SK-N-SH treated with all-trans-retinoic acid at 6 μM for 48 hours (cell line): ENCODE measurements at regions not wholly inside any gene's neighbourhood (a gene's known extent, or its start where the extent isn't known, plus 50 kb on each side); places are given as distances from the start of the nearest gene placed in this dataset.

Experiments
- ARNTL ChIP-seq: fragments of 450-650 bp; formaldehyde crosslinking; IDR thresholded peaks from 2 replicates; pipeline ENCODE4 v1.5.0; 2020; ENCODE audit warnings: low read depth, mild to moderate bottlenecking, moderate library complexity, borderline replicate concordance
- CSDC2 ChIP-seq: fragments of 250-450 bp; sonication (Bioruptor Pico); IDR thresholded peaks from 2 replicates; pipeline ENCODE4 v1.5.0; 2020; ENCODE audit warnings: mild to moderate bottlenecking, moderate library complexity
- OSR1 ChIP-seq: fragments of 250-450 bp; sonication (Bioruptor Pico); IDR thresholded peaks from 2 replicates; pipeline ENCODE4 v1.8.0; 2022; ENCODE audit warnings: moderate library complexity, mild to moderate bottlenecking, inconsistent platforms
- SNAI2 ChIP-seq: fragments of 250-450 bp; sonication (Bioruptor Pico); IDR thresholded peaks from 2 replicates; pipeline ENCODE4 v1.5.0; 2020; ENCODE audit warnings: mild to moderate bottlenecking, moderate library complexity
- TCF4 ChIP-seq: fragments of 250-450 bp; sonication (Bioruptor Pico); IDR thresholded peaks from 2 replicates; pipeline ENCODE4 v1.8.0; 2021; ENCODE audit warnings: mild to moderate bottlenecking, moderate library complexity, borderline replicate concordance
- TOX ChIP-seq: fragments of 250-450 bp; sonication (Bioruptor Pico); IDR thresholded peaks from 2 replicates; pipeline ENCODE4 v1.8.0; 2021; ENCODE audit warnings: mild to moderate bottlenecking, moderate library complexity, borderline replicate concordance
- ZFP3 ChIP-seq: fragments of 250-450 bp; sonication (Bioruptor Pico); IDR thresholded peaks from 2 replicates; pipeline ENCODE4 v1.5.0; 2020; ENCODE audit warnings: mild to moderate bottlenecking, moderate library complexity
- ZNF565 ChIP-seq: fragments of 450-650 bp; formaldehyde crosslinking; conservative IDR thresholded peaks from 2 replicates; pipeline ENCODE4 v1.5.0; 2020; ENCODE audit warnings: low read depth, mild to moderate bottlenecking, moderate library complexity
- TF ChIP-seq, protein P1 (sequence below): fragments of 250-450 bp; sonication (Bioruptor Pico); IDR thresholded peaks from 2 replicates; pipeline ENCODE4 v1.5.1; 2020; ENCODE audit warnings: low read depth, mild to moderate bottlenecking, moderate library complexity

DNA sequence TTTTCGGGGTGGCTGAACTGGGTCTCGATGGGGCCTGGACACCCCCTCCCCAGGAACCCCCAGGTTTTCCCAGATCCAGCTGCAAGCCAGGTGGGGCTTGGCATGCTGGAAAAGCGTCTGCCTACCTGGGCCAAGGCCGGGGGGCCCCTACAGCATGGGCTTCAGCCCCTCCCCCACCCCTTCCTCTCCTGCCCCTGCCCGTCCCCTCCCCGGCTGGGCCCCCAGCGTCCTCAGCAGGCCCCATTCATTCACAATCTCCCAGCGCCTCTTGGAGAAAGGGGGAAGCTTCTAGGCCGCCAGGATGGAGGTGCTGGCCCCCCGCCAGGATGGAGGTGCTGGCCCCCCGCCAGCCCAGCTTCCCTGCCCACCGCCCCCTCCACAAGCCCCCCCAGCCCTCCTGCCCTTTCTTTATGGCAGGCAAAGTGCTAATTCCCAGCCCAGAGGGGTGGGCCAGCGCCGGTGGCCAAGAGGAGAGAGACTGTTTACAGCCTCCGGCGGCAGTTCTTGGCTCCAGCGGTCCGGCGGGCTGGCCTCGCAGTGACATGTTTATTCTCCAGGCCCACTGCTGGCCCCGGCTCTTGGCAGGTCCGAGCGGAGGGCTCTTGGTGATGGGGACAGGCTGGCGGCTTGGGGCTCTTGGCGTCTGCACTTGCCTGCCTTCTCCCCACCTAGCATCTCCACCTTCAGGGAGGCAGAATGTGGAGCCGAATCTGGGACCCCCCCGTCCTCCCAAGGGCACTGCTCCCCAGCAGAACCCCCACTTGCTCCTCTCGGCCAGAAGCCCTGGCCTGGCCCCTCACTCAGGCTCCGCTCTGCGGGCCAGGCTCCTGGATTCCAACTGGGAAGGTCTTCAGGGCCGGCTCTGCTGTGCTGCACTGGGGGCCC is 94.4 kb upstream of the CIBAR2 start:
- TF ChIP-seq, protein P1, sequence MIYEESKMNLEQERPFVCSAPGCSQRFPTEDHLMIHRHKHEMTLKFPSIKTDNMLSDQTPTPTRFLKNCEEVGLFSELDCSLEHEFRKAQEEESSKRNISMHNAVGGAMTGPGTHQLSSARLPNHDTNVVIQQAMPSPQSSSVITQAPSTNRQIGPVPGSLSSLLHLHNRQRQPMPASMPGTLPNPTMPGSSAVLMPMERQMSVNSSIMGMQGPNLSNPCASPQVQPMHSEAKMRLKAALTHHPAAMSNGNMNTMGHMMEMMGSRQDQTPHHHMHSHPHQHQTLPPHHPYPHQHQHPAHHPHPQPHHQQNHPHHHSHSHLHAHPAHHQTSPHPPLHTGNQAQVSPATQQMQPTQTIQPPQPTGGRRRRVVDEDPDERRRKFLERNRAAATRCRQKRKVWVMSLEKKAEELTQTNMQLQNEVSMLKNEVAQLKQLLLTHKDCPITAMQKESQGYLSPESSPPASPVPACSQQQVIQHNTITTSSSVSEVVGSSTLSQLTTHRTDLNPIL, result no peak
- no peak for TF ChIP-seq CSDC2
- TF ChIP-seq OSR1 (CRISPR knock-in tag), result no peak
- TF ChIP-seq TOX (CRISPR knock-in tag), result no peak
- no peak for TF ChIP-seq SNAI2 (CRISPR knock-in tag)
- no peak for TF ChIP-seq ZNF565 (CRISPR knock-in tag)
- TF ChIP-seq ARNTL (CRISPR knock-in tag), result no peak
- TF ChIP-seq ZFP3 (CRISPR knock-in tag), result 0 out of 2 replicates have a peak, but pooled peaks have one; percentile 42
- TF ChIP-seq TCF4, result peak; percentile 58; the same call in 1 of the 2 replicates
